ENCODE measurements at regions not wholly inside any gene's neighbourhood (a gene's known extent, or its start where the extent isn't known, plus 50 kb on each side); places are given as distances from the start of the nearest gene placed in this dataset.
A peak's percentile ranks its signal among the peaks of the same experiment; 100 is the strongest.
"Not testable (repeated sequence)": the region's sequence is repeated elsewhere in the genome, so short reads cannot be mapped to it uniquely, and the experiment has no call there.

GRCh38 chr4:117817301-117817700, 217.0 kb upstream of the NDST3 start:
- in situ Hi-C loops (cut with HindIII; ENCODE audit: low pct_ligation_motif_present, low pct_unique_long_range_greater_than_20kb, low sequenced_read_pairs): no loop called here
- DNase-seq: no peak

- no peak for DNase-seq
- in situ Hi-C loops (cut with HindIII; ENCODE audit: low pct_ligation_motif_present, low pct_unique_long_range_greater_than_20kb, low sequenced_read_pairs): no loop called here
Measured at GRCh38 chr4:117821834-117822233, 212.5 kb upstream of the NDST3 start.

- DNase-seq: no peak
- in situ Hi-C loops (cut with HindIII; ENCODE audit: low pct_ligation_motif_present, low pct_unique_long_range_greater_than_20kb, low sequenced_read_pairs): no loop called here
Measured at GRCh38 chr4:117823388-117823787, 210.9 kb upstream of the NDST3 start.

DNA sequence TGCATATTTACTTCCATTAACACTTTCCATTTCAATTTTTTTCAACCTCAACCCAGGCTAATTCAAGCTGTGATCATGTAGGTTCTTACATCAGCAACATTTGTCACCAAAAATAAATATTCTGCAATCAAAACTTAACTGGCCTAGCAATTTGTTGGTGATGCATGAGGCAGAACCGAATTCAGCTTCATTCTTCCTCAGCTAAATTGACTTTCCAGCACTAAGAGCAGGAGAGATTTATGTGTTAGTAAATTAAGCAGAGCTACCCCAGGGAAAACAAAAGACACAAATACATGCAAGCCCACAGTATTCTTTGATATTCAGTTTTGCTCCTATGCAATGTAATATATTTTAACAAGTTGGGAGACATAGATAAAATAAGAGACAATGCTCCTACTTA, 208.7 kb upstream of the NDST3 start:
- DNase-seq: no peak
- in situ Hi-C loops (cut with HindIII; ENCODE audit: low pct_ligation_motif_present, low pct_unique_long_range_greater_than_20kb, low sequenced_read_pairs): no loop called here

- no peak for DNase-seq
- in situ Hi-C loops (cut with HindIII; ENCODE audit: low pct_ligation_motif_present, low pct_unique_long_range_greater_than_20kb, low sequenced_read_pairs): no loop called here
Measured at GRCh38 chr4:117831060-117831683, 203.1 kb upstream of the NDST3 start.

DNA sequence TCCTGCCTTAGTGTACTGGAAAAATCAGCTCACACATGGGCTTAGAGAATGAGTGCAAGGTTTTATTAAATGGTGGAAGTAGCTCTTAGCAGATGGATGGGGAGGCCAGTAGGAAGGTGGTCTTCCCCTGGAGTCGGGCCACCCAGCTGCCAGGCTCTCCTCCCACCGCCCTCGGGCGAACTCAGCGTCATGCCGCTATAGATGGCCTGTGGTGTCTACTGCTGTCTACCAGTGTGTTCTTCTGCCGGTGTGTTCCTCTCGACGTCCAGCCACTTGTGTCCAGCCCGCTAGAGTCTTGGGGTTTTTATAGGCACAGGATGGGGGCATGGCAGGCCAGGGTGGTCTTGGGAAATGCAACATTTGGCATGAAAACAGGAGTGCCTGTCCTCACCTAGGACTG, 198.7 kb upstream of the NDST3 start:
- in situ Hi-C loops (cut with HindIII; ENCODE audit: low pct_ligation_motif_present, low pct_unique_long_range_greater_than_20kb, low sequenced_read_pairs): no loop called here
- DNase-seq: no peak

DNA sequence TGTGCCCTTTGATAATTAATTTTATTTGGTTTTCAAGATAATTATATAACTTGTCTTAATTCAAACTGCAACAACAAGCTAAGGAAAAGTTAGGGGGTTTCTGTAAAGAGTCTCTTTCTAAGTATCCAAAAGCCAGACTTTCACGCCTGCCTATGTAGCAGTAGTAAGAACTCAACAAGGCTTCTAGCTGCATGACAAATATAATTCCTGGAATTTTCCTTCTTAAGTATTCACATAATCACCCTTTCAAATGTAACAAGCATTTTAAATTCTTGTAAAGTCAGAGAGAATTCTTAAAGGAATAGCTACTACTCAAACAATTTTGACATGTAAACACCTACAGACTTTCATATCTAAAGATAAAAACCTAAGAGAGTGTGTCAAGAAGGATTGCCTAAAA, 189.7 kb upstream of the NDST3 start:
- DNase-seq: no peak
- in situ Hi-C loops (cut with HindIII; ENCODE audit: low pct_ligation_motif_present, low pct_unique_long_range_greater_than_20kb, low sequenced_read_pairs): no loop called here

GRCh38 chr4:117845270-117845669, 189.0 kb upstream of the NDST3 start:
- no peak for DNase-seq
- in situ Hi-C loops (cut with HindIII; ENCODE audit: low pct_ligation_motif_present, low pct_unique_long_range_greater_than_20kb, low sequenced_read_pairs): no loop called here

DNA sequence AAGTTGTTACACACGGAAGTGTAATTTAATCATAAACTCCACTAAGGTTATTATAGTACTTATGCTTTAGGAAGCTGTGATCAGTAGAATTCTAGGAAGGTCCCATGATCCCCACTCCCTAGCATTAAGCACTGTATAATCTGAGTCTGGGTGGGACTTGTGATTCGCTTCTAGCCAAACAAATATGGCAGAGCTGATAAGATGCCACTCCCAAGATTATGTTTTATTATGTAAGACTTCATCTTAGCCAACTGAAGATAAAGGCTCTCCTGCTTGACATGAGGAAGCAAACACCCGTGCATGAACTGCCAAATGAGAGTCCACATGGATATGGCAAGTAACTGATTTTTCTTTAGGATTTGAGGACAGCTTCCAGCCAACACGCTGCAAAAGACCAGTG, 186.4 kb upstream of the NDST3 start:
- in situ Hi-C loops (cut with HindIII; ENCODE audit: low pct_ligation_motif_present, low pct_unique_long_range_greater_than_20kb, low sequenced_read_pairs): no loop called here
- no peak for DNase-seq

DNA sequence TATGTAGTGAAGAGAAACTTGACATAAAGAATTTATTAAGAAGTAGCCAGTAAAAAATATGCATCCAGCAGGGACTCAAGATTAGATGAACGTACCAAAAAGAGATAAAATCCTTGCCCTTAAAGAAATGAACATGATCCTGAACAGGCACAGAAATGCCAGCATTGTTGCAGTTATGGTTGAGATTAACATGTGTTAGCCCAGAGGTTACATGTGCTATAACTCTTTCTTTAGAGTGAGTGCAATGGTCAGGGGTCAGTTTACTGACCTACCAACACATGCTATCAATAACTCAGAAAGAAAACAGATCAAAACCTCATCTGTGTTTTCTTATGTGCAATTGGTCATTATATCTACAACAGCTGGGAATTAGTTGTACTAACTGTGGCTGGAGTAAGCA, 166.1 kb upstream of the NDST3 start:
- DNase-seq: no peak
- in situ Hi-C loops (cut with HindIII; ENCODE audit: low pct_ligation_motif_present, low pct_unique_long_range_greater_than_20kb, low sequenced_read_pairs): no loop called here

GRCh38 chr4:117873779-117874178, 160.5 kb upstream of the NDST3 start:
- in situ Hi-C loops (cut with HindIII; ENCODE audit: low pct_ligation_motif_present, low pct_unique_long_range_greater_than_20kb, low sequenced_read_pairs): no loop called here
- DNase-seq: no peak

- no peak for DNase-seq
- in situ Hi-C loops (cut with HindIII; ENCODE audit: low pct_ligation_motif_present, low pct_unique_long_range_greater_than_20kb, low sequenced_read_pairs): no loop called here
Measured at GRCh38 chr4:117874216-117874615, 160.1 kb upstream of the NDST3 start.

GRCh38 chr4:117889978-117890377, 144.3 kb upstream of the NDST3 start:
- in situ Hi-C loops (cut with HindIII; ENCODE audit: low pct_ligation_motif_present, low pct_unique_long_range_greater_than_20kb, low sequenced_read_pairs): no loop called here
- DNase-seq: no peak

GRCh38 chr4:117893207-117893606, 141.1 kb upstream of the NDST3 start:
- in situ Hi-C loops (cut with HindIII; ENCODE audit: low pct_ligation_motif_present, low pct_unique_long_range_greater_than_20kb, low sequenced_read_pairs): no loop called here
- DNase-seq: peak; percentile 81

- DNase-seq: no peak
- in situ Hi-C loops (cut with HindIII; ENCODE audit: low pct_ligation_motif_present, low pct_unique_long_range_greater_than_20kb, low sequenced_read_pairs): no loop called here
Measured at GRCh38 chr4:117898496-117898895, 135.8 kb upstream of the NDST3 start.

- DNase-seq: no peak
- in situ Hi-C loops (cut with HindIII; ENCODE audit: low pct_ligation_motif_present, low pct_unique_long_range_greater_than_20kb, low sequenced_read_pairs): no loop called here
Measured at GRCh38 chr4:117900832-117901231, 133.5 kb upstream of the NDST3 start.

DNA sequence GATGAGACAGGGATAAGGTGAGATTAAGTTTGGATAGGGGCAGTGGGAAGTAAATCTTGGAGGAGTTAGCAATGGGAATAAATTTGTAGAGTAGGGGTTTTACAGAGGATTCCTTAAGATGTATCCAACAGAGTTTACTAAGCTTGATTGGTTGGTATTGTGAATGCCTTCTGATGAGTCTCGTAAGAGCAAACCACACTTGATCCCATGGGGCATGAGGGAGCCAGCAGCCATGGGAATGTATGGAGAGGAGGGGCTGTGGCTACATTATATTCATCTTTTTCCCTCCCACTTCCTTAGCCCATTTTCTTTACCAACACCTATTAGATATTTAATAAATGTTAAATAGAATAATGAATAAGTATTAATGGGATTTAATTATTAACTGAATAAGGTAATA, 126.6 kb upstream of the NDST3 start:
- no peak for DNase-seq
- in situ Hi-C loops (cut with HindIII; ENCODE audit: low pct_ligation_motif_present, low pct_unique_long_range_greater_than_20kb, low sequenced_read_pairs): no loop called here

DNA sequence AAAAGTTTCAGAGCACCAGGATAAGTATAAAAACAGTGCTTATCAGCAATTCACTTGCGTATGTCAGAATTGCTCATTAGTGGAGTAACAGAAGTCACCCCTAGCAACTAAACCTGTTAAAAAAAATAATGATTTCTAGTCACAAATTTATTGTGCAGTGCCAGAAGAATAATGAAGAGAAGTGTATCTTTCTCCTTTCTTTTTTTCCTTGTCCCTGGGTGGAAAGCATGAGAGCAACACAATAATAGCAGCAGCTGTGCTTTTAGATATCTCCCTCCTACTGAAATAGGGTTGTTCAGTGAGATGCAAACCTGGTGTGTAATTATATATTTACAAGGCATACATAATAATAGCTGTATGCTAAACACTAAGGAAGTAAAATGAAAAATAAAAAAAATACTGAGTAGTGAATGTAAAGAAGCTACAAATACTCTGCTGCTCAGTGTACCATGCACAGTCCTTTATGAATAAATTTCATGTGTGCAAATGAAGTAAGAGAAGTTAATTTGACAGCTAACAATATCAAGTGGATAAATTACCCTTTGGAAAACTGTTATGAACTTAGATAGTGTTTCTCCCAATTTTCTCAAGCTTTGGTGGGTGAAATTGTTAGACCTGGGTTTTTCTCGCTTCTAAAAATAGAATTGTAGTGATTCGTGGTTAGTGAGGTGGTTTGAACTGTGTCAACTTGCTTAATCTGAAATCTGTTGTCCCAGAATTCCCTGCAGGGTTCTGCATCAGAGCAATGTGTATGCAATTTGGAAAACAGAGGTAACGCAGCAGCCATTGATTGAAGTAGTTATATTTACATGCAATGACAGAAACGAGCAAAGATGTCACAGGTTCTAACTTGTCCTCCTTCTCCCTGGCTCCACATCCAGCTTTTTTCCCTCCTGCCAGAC, 125.7 kb upstream of the NDST3 start:
- in situ Hi-C loops (cut with HindIII; ENCODE audit: low pct_ligation_motif_present, low pct_unique_long_range_greater_than_20kb, low sequenced_read_pairs): no loop called here
- no peak for DNase-seq

GRCh38 chr4:117916728-117917127, 117.6 kb upstream of the NDST3 start:
- in situ Hi-C loops (cut with HindIII; ENCODE audit: low pct_ligation_motif_present, low pct_unique_long_range_greater_than_20kb, low sequenced_read_pairs): no loop called here
- no peak for DNase-seq

DNA sequence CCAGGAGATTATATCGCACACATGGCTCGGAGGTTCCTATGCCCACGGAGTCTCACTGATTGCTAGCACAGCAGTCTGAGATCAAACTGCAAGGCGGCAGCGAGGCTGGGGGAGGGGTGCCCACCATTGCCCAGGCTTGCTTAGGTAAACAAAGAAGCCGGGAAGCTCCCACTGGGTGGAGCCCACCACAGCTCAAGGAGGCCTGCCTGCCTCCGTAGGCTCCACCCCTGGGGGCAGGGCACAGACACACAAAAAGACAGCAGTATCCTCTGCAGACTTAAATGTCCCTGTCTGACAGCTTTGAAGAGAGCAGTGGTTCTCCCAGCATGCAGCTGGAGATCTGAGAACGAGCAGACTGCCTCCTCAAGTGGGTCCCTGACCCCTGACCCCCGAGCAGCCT, 112.0 kb upstream of the NDST3 start:
- in situ Hi-C loops (cut with HindIII; ENCODE audit: low pct_ligation_motif_present, low pct_unique_long_range_greater_than_20kb, low sequenced_read_pairs); DNase-seq: not testable (repeated sequence)
